ENCODE measurements at regions not wholly inside any gene's neighbourhood (a gene's known extent, or its start where the extent isn't known, plus 50 kb on each side); places are given as distances from the start of the nearest gene placed in this dataset.

GRCh38 chrX:22664826-22665225 lies 334.9 kb upstream of the DDX53 start:
- no peak for ATAC-seq (ENCODE audit: low read depth)
- Histone ChIP-seq H3K27me3 (ENCODE audit: insufficient read depth, poor library complexity, severe bottlenecking) (no peaks in the 10 kb centered on the region), H3K36me3 (ENCODE audit: low read depth) (no peaks in the 10 kb centered on the region), H3K9me3 (ENCODE audit: severe bottlenecking) (no peaks in the 10 kb centered on the region), H3K4me1 (ENCODE audit: insufficient read depth, poor library complexity, severe bottlenecking) (no peaks in the 10 kb centered on the region), H3K4me3 (ENCODE audit: severe bottlenecking) (no peak overlapping the region), H3K27ac (ENCODE audit: poor library complexity, severe bottlenecking) (no peak overlapping the region)
- no peak for TF ChIP-seq CTCF (IDR thresholded peaks at IDR 0.05; ENCODE audit: poor library complexity, severe bottlenecking)
- no peak for DNase-seq (ENCODE audit: low spot score)

GRCh38 chrX:22665818-22666217 lies 333.9 kb upstream of the DDX53 start:
- no peaks in the 10 kb centered on the region for H3K27me3 ChIP-seq (ENCODE audit: insufficient read depth, poor library complexity, severe bottlenecking)
- DNase-seq (ENCODE audit: low spot score), result no peak
- no peaks in the 10 kb centered on the region for H3K4me1 ChIP-seq (ENCODE audit: insufficient read depth, poor library complexity, severe bottlenecking)
- no peak for TF ChIP-seq CTCF (IDR thresholded peaks at IDR 0.05; ENCODE audit: poor library complexity, severe bottlenecking)
- H3K9me3 ChIP-seq (ENCODE audit: severe bottlenecking), result no peaks in the 10 kb centered on the region
- no peak overlapping the region for H3K4me3 ChIP-seq (ENCODE audit: severe bottlenecking)
- H3K27ac ChIP-seq (ENCODE audit: poor library complexity, severe bottlenecking), result no peak overlapping the region
- no peaks in the 10 kb centered on the region for H3K36me3 ChIP-seq (ENCODE audit: low read depth)
- no peak for ATAC-seq (ENCODE audit: low read depth)

GRCh38 chrX:22666441-22666840 lies 333.3 kb upstream of the DDX53 start:
- Histone ChIP-seq H3K27ac (ENCODE audit: poor library complexity, severe bottlenecking) (no peak overlapping the region), H3K9me3 (ENCODE audit: severe bottlenecking) (no peaks in the 10 kb centered on the region), H3K4me1 (ENCODE audit: insufficient read depth, poor library complexity, severe bottlenecking) (no peaks in the 10 kb centered on the region), H3K36me3 (ENCODE audit: low read depth) (no peaks in the 10 kb centered on the region), H3K27me3 (ENCODE audit: insufficient read depth, poor library complexity, severe bottlenecking) (no peaks in the 10 kb centered on the region), H3K4me3 (ENCODE audit: severe bottlenecking) (no peak overlapping the region)
- no peak for DNase-seq (ENCODE audit: low spot score)
- no peak for TF ChIP-seq CTCF (IDR thresholded peaks at IDR 0.05; ENCODE audit: poor library complexity, severe bottlenecking)
- no peak for ATAC-seq (ENCODE audit: low read depth)

- no peak for ATAC-seq (ENCODE audit: low read depth)
- H3K27ac ChIP-seq (ENCODE audit: poor library complexity, severe bottlenecking), result no peak overlapping the region
- H3K4me1 ChIP-seq (ENCODE audit: insufficient read depth, poor library complexity, severe bottlenecking), result no peaks in the 10 kb centered on the region
- H3K36me3 ChIP-seq (ENCODE audit: low read depth), result no peaks in the 10 kb centered on the region
- H3K9me3 ChIP-seq (ENCODE audit: severe bottlenecking), result no peaks in the 10 kb centered on the region
- DNase-seq (ENCODE audit: low spot score), result no peak
- H3K27me3 ChIP-seq (ENCODE audit: insufficient read depth, poor library complexity, severe bottlenecking), result no peaks in the 10 kb centered on the region
- TF ChIP-seq CTCF (IDR thresholded peaks at IDR 0.05; ENCODE audit: poor library complexity, severe bottlenecking), result no peak
- H3K4me3 ChIP-seq (ENCODE audit: severe bottlenecking), result no peak overlapping the region
These were observed 324.8 kb upstream of the DDX53 start for GRCh38 chrX:22674932-22675331.

- Histone ChIP-seq H3K27me3 (ENCODE audit: insufficient read depth, poor library complexity, severe bottlenecking) (no peaks in the 10 kb centered on the region), H3K27ac (ENCODE audit: poor library complexity, severe bottlenecking) (no peak overlapping the region), H3K4me3 (ENCODE audit: severe bottlenecking) (no peak overlapping the region), H3K9me3 (ENCODE audit: severe bottlenecking) (no peaks in the 10 kb centered on the region), H3K4me1 (ENCODE audit: insufficient read depth, poor library complexity, severe bottlenecking) (no peaks in the 10 kb centered on the region), H3K36me3 (ENCODE audit: low read depth) (no peaks in the 10 kb centered on the region)
- DNase-seq (ENCODE audit: low spot score), result no peak
- ATAC-seq (ENCODE audit: low read depth), result no peak
- TF ChIP-seq CTCF (IDR thresholded peaks at IDR 0.05; ENCODE audit: poor library complexity, severe bottlenecking), result no peak
These were observed 313.6 kb upstream of the DDX53 start for GRCh38 chrX:22686138-22686541.
